ENCODE measurements at regions not wholly inside any gene's neighbourhood (a gene's known extent, or its start where the extent isn't known, plus 50 kb on each side); places are given as distances from the start of the nearest gene placed in this dataset.

- H3K4me1 ChIP-seq (ENCODE audit: insufficient read depth, low read length) = no peaks in the 10 kb centered on the region
- no peaks in the 10 kb centered on the region for H3K4me1 Mint-ChIP-seq
- peaks cover 6 to 13% of the 10 kb centered on the region in 2 donors for H3K27me3 Mint-ChIP-seq
- no peak for DNase-seq
- no peaks in the 10 kb centered on the region for H3K36me3 Mint-ChIP-seq
- ChIA-PET CTCF (ENCODE audit: partially characterized antibody) (no interaction called here), POLR2A (ENCODE audit: partially characterized antibody) (no interaction called here)
- H3K36me3 ChIP-seq (ENCODE audit: insufficient read depth, low read length) = no peaks in the 10 kb centered on the region
- no peak overlapping the region for H3K27ac Mint-ChIP-seq
- H3K27ac ChIP-seq (ENCODE audit: low read depth, low read length) = no peak overlapping the region
- no peak overlapping the region for H3K4me3 Mint-ChIP-seq
- no peak overlapping the region for H3K4me3 ChIP-seq (ENCODE audit: low read length in 2 of 2)
- H3K9me3 Mint-ChIP-seq = no peaks in the 10 kb centered on the region
- intact Hi-C loops (cut with micrococcal nuclease) = no loop called here
- no peaks in the 10 kb centered on the region for H3K27me3 ChIP-seq (ENCODE audit: insufficient read depth, low read length)
- no peaks in the 10 kb centered on the region for H3K9me3 ChIP-seq (ENCODE audit: control insufficient read depth in 1 of 2, low read length in 2 of 2)
These were observed 231.9 kb upstream of the E2F8 start for GRCh38 chr11:19472679-19473078.

GRCh38 chr11:19467904-19468303 lies 227.2 kb upstream of the E2F8 start:
- no peaks in the 10 kb centered on the region for H3K36me3 ChIP-seq (ENCODE audit: insufficient read depth, low read length)
- Mint-ChIP-seq H3K4me3 (no peak overlapping the region), H3K27me3 (peaks cover 0 to 17% of the 10 kb centered on the region in 2 donors), H3K36me3 (no peaks in the 10 kb centered on the region), H3K4me1 (no peaks in the 10 kb centered on the region), H3K9me3 (no peaks in the 10 kb centered on the region), H3K27ac (no peak overlapping the region)
- no peak overlapping the region for H3K4me3 ChIP-seq (ENCODE audit: low read length in 2 of 2)
- H3K27ac ChIP-seq (ENCODE audit: low read depth, low read length) = no peak overlapping the region
- H3K4me1 ChIP-seq (ENCODE audit: insufficient read depth, low read length) = no peaks in the 10 kb centered on the region
- no peaks in the 10 kb centered on the region for H3K9me3 ChIP-seq (ENCODE audit: control insufficient read depth in 1 of 2, low read length in 2 of 2)
- no peak for DNase-seq
- H3K27me3 ChIP-seq (ENCODE audit: insufficient read depth, low read length) = no peaks in the 10 kb centered on the region
- CTCF ChIA-PET (ENCODE audit: partially characterized antibody) = no interaction called here
- intact Hi-C loops (cut with micrococcal nuclease) = no loop called here
- POLR2A ChIA-PET (ENCODE audit: partially characterized antibody) = no interaction called here

- Mint-ChIP-seq H3K9me3 (no peaks in the 10 kb centered on the region), H3K27ac (no peak overlapping the region), H3K4me1 (no peaks in the 10 kb centered on the region), H3K4me3 (no peak overlapping the region), H3K36me3 (no peaks in the 10 kb centered on the region), H3K27me3 (peaks cover 0 to 19% of the 10 kb centered on the region in 2 donors)
- Histone ChIP-seq H3K9me3 (ENCODE audit: control insufficient read depth in 1 of 2, low read length in 2 of 2) (no peaks in the 10 kb centered on the region), H3K36me3 (ENCODE audit: insufficient read depth, low read length) (no peaks in the 10 kb centered on the region), H3K4me3 (ENCODE audit: low read length in 2 of 2) (no peak overlapping the region), H3K4me1 (ENCODE audit: insufficient read depth, low read length) (no peaks in the 10 kb centered on the region), H3K27ac (ENCODE audit: low read depth, low read length) (no peak overlapping the region), H3K27me3 (ENCODE audit: insufficient read depth, low read length) (no peaks in the 10 kb centered on the region)
- ChIA-PET CTCF (ENCODE audit: partially characterized antibody) (no interaction called here), POLR2A (ENCODE audit: partially characterized antibody) (no interaction called here)
- no peak for DNase-seq
- intact Hi-C loops (cut with micrococcal nuclease) = no loop called here
These were observed 225.6 kb upstream of the E2F8 start for GRCh38 chr11:19466314-19466713.

- no peaks in the 10 kb centered on the region for H3K9me3 Mint-ChIP-seq
- ChIA-PET CTCF (ENCODE audit: partially characterized antibody) (no interaction called here), POLR2A (ENCODE audit: partially characterized antibody) (no interaction called here)
- DNase-seq = no peak
- H3K4me3 Mint-ChIP-seq = no peak overlapping the region
- Histone ChIP-seq H3K4me1 (ENCODE audit: insufficient read depth, low read length) (no peaks in the 10 kb centered on the region), H3K27me3 (ENCODE audit: insufficient read depth, low read length) (no peaks in the 10 kb centered on the region), H3K4me3 (ENCODE audit: low read length in 2 of 2) (no peak overlapping the region), H3K9me3 (ENCODE audit: control insufficient read depth in 1 of 2, low read length in 2 of 2) (no peaks in the 10 kb centered on the region), H3K27ac (ENCODE audit: low read depth, low read length) (no peak overlapping the region), H3K36me3 (ENCODE audit: insufficient read depth, low read length) (no peaks in the 10 kb centered on the region)
- intact Hi-C loops (cut with micrococcal nuclease) = no loop called here
- H3K27ac Mint-ChIP-seq = no peak overlapping the region
- H3K27me3 Mint-ChIP-seq = peaks cover 0 to 16% of the 10 kb centered on the region in 2 donors
- no peaks in the 10 kb centered on the region for H3K4me1 Mint-ChIP-seq
- no peaks in the 10 kb centered on the region for H3K36me3 Mint-ChIP-seq
These were observed 223.2 kb upstream of the E2F8 start for GRCh38 chr11:19463976-19464375.

GRCh38 chr11:19460718-19461405 lies 220.1 kb upstream of the E2F8 start:
- ChIA-PET POLR2A (ENCODE audit: partially characterized antibody) (no interaction called here), CTCF (ENCODE audit: partially characterized antibody) (no interaction called here)
- DNase-seq = no peak
- H3K27ac Mint-ChIP-seq = no peak overlapping the region
- intact Hi-C loops (cut with micrococcal nuclease) = no loop called here
- Histone ChIP-seq H3K9me3 (ENCODE audit: control insufficient read depth in 1 of 2, low read length in 2 of 2) (no peaks in the 10 kb centered on the region), H3K27ac (ENCODE audit: low read depth, low read length) (no peak overlapping the region), H3K27me3 (ENCODE audit: insufficient read depth, low read length) (no peaks in the 10 kb centered on the region), H3K4me3 (ENCODE audit: low read length in 2 of 2) (no peak overlapping the region), H3K36me3 (ENCODE audit: insufficient read depth, low read length) (no peaks in the 10 kb centered on the region), H3K4me1 (ENCODE audit: insufficient read depth, low read length) (no peaks in the 10 kb centered on the region)
- H3K9me3 Mint-ChIP-seq = no peaks in the 10 kb centered on the region
- peaks cover 2 to 8% of the 10 kb centered on the region in 2 donors for H3K27me3 Mint-ChIP-seq
- H3K4me1 Mint-ChIP-seq = no peaks in the 10 kb centered on the region
- no peak overlapping the region for H3K4me3 Mint-ChIP-seq
- no peaks in the 10 kb centered on the region for H3K36me3 Mint-ChIP-seq

- Mint-ChIP-seq H3K27me3 (peaks cover 2 to 8% of the 10 kb centered on the region in 2 donors), H3K4me3 (no peak overlapping the region), H3K4me1 (no peaks in the 10 kb centered on the region), H3K9me3 (no peaks in the 10 kb centered on the region), H3K27ac (no peak overlapping the region), H3K36me3 (no peaks in the 10 kb centered on the region)
- no peak overlapping the region for H3K4me3 ChIP-seq (ENCODE audit: low read length in 2 of 2)
- H3K9me3 ChIP-seq (ENCODE audit: control insufficient read depth in 1 of 2, low read length in 2 of 2) = no peaks in the 10 kb centered on the region
- H3K27me3 ChIP-seq (ENCODE audit: insufficient read depth, low read length) = no peaks in the 10 kb centered on the region
- no peaks in the 10 kb centered on the region for H3K36me3 ChIP-seq (ENCODE audit: insufficient read depth, low read length)
- no peak overlapping the region for H3K27ac ChIP-seq (ENCODE audit: low read depth, low read length)
- CTCF ChIA-PET (ENCODE audit: partially characterized antibody) = no interaction called here
- POLR2A ChIA-PET (ENCODE audit: partially characterized antibody) = no interaction called here
- intact Hi-C loops (cut with micrococcal nuclease) = no loop called here
- DNase-seq = no peak
- H3K4me1 ChIP-seq (ENCODE audit: insufficient read depth, low read length) = no peaks in the 10 kb centered on the region
These were observed 218.5 kb upstream of the E2F8 start for GRCh38 chr11:19459240-19459639.

- Mint-ChIP-seq H3K27ac (no peak overlapping the region), H3K4me3 (no peak overlapping the region)
- CTCF ChIA-PET (ENCODE audit: partially characterized antibody) = no interaction called here
These were observed 218.0 kb upstream of the E2F8 start for GRCh38 chr11:19458721-19459120.

GRCh38 chr11:19458231-19458630 lies 217.5 kb upstream of the E2F8 start:
- H3K4me3 ChIP-seq (ENCODE audit: low read length in 2 of 2) = no peak overlapping the region
- H3K4me1 ChIP-seq (ENCODE audit: insufficient read depth, low read length) = no peaks in the 10 kb centered on the region
- CTCF ChIA-PET (ENCODE audit: partially characterized antibody) = no interaction called here
- Mint-ChIP-seq H3K9me3 (peaks cover 0 to 2% (median 0%) of the 10 kb centered on the region in 8 donors), H3K36me3 (no peaks in the 10 kb centered on the region), H3K4me1 (no peaks in the 10 kb centered on the region), H3K27me3 (peaks cover 2 to 3% of the 10 kb centered on the region in 2 donors), H3K4me3 (no peak overlapping the region), H3K27ac (no peak overlapping the region)
- intact Hi-C loops (cut with micrococcal nuclease) = no loop called here
- no peaks in the 10 kb centered on the region for H3K27me3 ChIP-seq (ENCODE audit: insufficient read depth, low read length)
- no peak for DNase-seq
- POLR2A ChIA-PET (ENCODE audit: partially characterized antibody) = no interaction called here
- no peaks in the 10 kb centered on the region for H3K9me3 ChIP-seq (ENCODE audit: control insufficient read depth in 1 of 2, low read length in 2 of 2)
- no peak overlapping the region for H3K27ac ChIP-seq (ENCODE audit: low read depth, low read length)
- no peaks in the 10 kb centered on the region for H3K36me3 ChIP-seq (ENCODE audit: insufficient read depth, low read length)

More at GRCh38 chr11:19458721-19459120, 218.0 kb upstream of the E2F8 start:
- intact Hi-C loops (cut with micrococcal nuclease) = no loop called here
- Histone ChIP-seq H3K36me3 (ENCODE audit: insufficient read depth, low read length) (no peaks in the 10 kb centered on the region), H3K4me1 (ENCODE audit: insufficient read depth, low read length) (no peaks in the 10 kb centered on the region), H3K4me3 (ENCODE audit: low read length in 2 of 2) (no peak overlapping the region), H3K27ac (ENCODE audit: low read depth, low read length) (no peak overlapping the region), H3K27me3 (ENCODE audit: insufficient read depth, low read length) (no peaks in the 10 kb centered on the region), H3K9me3 (ENCODE audit: control insufficient read depth in 1 of 2, low read length in 2 of 2) (no peaks in the 10 kb centered on the region)
- H3K27me3 Mint-ChIP-seq = peaks cover 2 to 8% of the 10 kb centered on the region in 2 donors
- POLR2A ChIA-PET (ENCODE audit: partially characterized antibody) = no interaction called here
- H3K9me3 Mint-ChIP-seq = peaks cover 0 to 2% (median 0%) of the 10 kb centered on the region in 8 donors
- no peak for DNase-seq
- H3K36me3 Mint-ChIP-seq = no peaks in the 10 kb centered on the region
- no peaks in the 10 kb centered on the region for H3K4me1 Mint-ChIP-seq
